H1 (cell line): ENCODE measurements at regions not wholly inside any gene's neighbourhood (a gene's known extent, or its start where the extent isn't known, plus 50 kb on each side); places are given as distances from the start of the nearest gene placed in this dataset.

Experiments used
- CTCF ChIA-PET: fragments of 300-600 bp; sonication (Branson Sonifier 250); formaldehyde crosslinking; loops from one replicate; lab custom pipeline; 2021; ENCODE audit not compliant: partially characterized antibody; lab: Charles Lee
- POLR2A ChIA-PET: fragments of 300-600 bp; sonication (Branson Sonifier 250); formaldehyde crosslinking; loops from one replicate; lab custom pipeline; 2021; ENCODE audit warnings: inconsistent platforms; ENCODE audit not compliant: partially characterized antibody; lab: Charles Lee
- DNase-seq, 2 experiments: peaks; one replicate each; pipeline versions ENCODE4 v3.0.0 to v3.0.0-alpha.2; 2010 to 2022; ENCODE audit warnings: low spot score in 2 of 2, low read depth in 1 of 2, mixed read lengths in 1 of 2
- FAIRE-seq: peaks from 2 replicates; lab custom pipeline; 2011; peaks lifted over from hg19 to GRCh38; lab: Jason Lieb, UNC
- H2AFZ ChIP-seq: 2 replicates; pipeline ENCODE4 v1.8.1; 2012; ENCODE audit warnings: low read length, inconsistent platforms
- H2AK5ac ChIP-seq: 2 replicates; pipeline ENCODE4 v1.6.1; 2013; ENCODE audit warnings: low read depth, low read length
- H2BK120ac ChIP-seq: replicated peaks from 2 replicates; pipeline ENCODE3; 2013; ENCODE audit warnings: low read depth, low read length, inconsistent platforms
- H2BK12ac ChIP-seq: 2 replicates; pipeline ENCODE4 v1.6.1; 2013; ENCODE audit warnings: low read depth, low read length
- H2BK15ac ChIP-seq: 2 replicates; pipeline ENCODE4 v1.6.1; 2013; ENCODE audit warnings: low read length
- H2BK20ac ChIP-seq: 2 replicates; pipeline ENCODE4 v1.6.1; 2013; ENCODE audit warnings: low read length
- H2BK5ac ChIP-seq: 2 replicates; pipeline ENCODE4 v1.6.1; 2013; ENCODE audit warnings: low read depth, low read length
- H3K14ac ChIP-seq: 2 replicates; pipeline ENCODE4 v1.6.1; 2013; ENCODE audit warnings: inconsistent platforms; ENCODE audit not compliant: insufficient read length
- H3K18ac ChIP-seq: 2 replicates; pipeline ENCODE4 v1.6.1; 2013; ENCODE audit warnings: low read length; ENCODE audit errors: extremely low read depth
- H3K23ac ChIP-seq: 2 replicates; pipeline ENCODE4 v1.6.1; 2013; ENCODE audit warnings: inconsistent platforms; ENCODE audit not compliant: insufficient read length
- H3K23me2 ChIP-seq: 2 replicates; pipeline ENCODE4 v1.6.1; 2013; ENCODE audit warnings: low read depth, low read length
- H3K27ac ChIP-seq: 2 replicates; pipeline ENCODE4 v1.6.1; 2011; ENCODE audit warnings: low read depth, low read length, inconsistent platforms
- H3K27me3 ChIP-seq, 4 experiments: replicated peaks in 1 of 4; 1 replicate in 1 of 4; 2 replicates in 3 of 4; pipeline versions ENCODE4 v1.6.1 to v1.8.1; 2011 to 2013; ENCODE audit warnings: low read length in 3 of 4, mild to moderate bottlenecking in 3 of 4, inconsistent platforms in 2 of 4, mixed read lengths in 2 of 4, moderate library complexity in 1 of 4; ENCODE audit not compliant: control insufficient read depth in 3 of 4, insufficient read depth in 3 of 4; ENCODE audit errors: extremely low read depth in 1 of 4
- H3K36me3 ChIP-seq, 4 experiments: 2 replicates each; pipeline versions ENCODE4 v1.6.1 to v1.8.1; 2011 to 2013; ENCODE audit warnings: mild to moderate bottlenecking in 4 of 4, low read length in 3 of 4, moderate library complexity in 2 of 4, control low read depth in 1 of 4, inconsistent platforms in 1 of 4; ENCODE audit not compliant: insufficient read depth in 4 of 4, control insufficient read depth in 2 of 4
- H3K4ac ChIP-seq: replicated peaks from 2 replicates; pipeline ENCODE3; 2013; ENCODE audit warnings: low read length, low read depth, mixed read lengths, inconsistent platforms; ENCODE audit not compliant: insufficient read length
- H3K4me1 ChIP-seq, 4 experiments: replicated peaks in 1 of 4; 1 replicate in 1 of 4; 2 replicates in 3 of 4; pipeline versions ENCODE4 v1.6.1 to v1.8.1; 2011 to 2013; ENCODE audit warnings: low read length in 3 of 4, inconsistent platforms in 2 of 4, mixed read lengths in 1 of 4; ENCODE audit not compliant: insufficient read depth in 4 of 4, control insufficient read depth in 3 of 4
- H3K4me2 ChIP-seq, 2 experiments: 2 replicates each; pipeline versions ENCODE4 v1.6.1 to v1.8.1; 2011 to 2013; ENCODE audit warnings: low read depth in 2 of 2, low read length in 2 of 2, control low read depth in 1 of 2, inconsistent platforms in 1 of 2, mild to moderate bottlenecking in 1 of 2; ENCODE audit not compliant: insufficient read depth in 1 of 2
- H3K4me3 ChIP-seq, 4 experiments: fragments of 200-600, 300-600 bp in 1 of 4; sonication (generic), shearing (Covaris generic), sonication (Bioruptor Twin) in 1 of 4; 2 replicates each; pipeline versions ENCODE4 v1.5.1 to v1.8.1; 2011 to 2016; ENCODE audit warnings: low read length in 4 of 4, low read depth in 3 of 4, control low read depth in 2 of 4, inconsistent platforms in 2 of 4, mild to moderate bottlenecking in 2 of 4, mixed read lengths in 1 of 4, moderate library complexity in 1 of 4; ENCODE audit not compliant: insufficient read depth in 2 of 4; ENCODE audit errors: extremely low read depth in 1 of 4
- H3K56ac ChIP-seq: replicated peaks from 2 replicates; pipeline ENCODE3; 2013; ENCODE audit warnings: low read depth, mild to moderate bottlenecking, mixed read lengths, low read length, inconsistent platforms; ENCODE audit not compliant: insufficient read length
- H3K79me1 ChIP-seq: 2 replicates; pipeline ENCODE4 v1.6.1; 2013; ENCODE audit warnings: low read depth, low read length, control low read depth
- H3K79me2 ChIP-seq, 2 experiments: 2 replicates each; pipeline versions ENCODE4 v1.6.1 to v1.8.1; 2012 to 2013; ENCODE audit warnings: low read length in 2 of 2, mild to moderate bottlenecking in 2 of 2, inconsistent platforms in 1 of 2; ENCODE audit not compliant: insufficient read depth in 2 of 2, control insufficient read depth in 1 of 2
- H3K9ac ChIP-seq, 4 experiments: replicated peaks in 1 of 4; 1 replicate in 1 of 4; 2 replicates in 3 of 4; pipeline versions ENCODE4 v1.6.1 to v1.8.1; 2011 to 2013; ENCODE audit warnings: low read depth in 3 of 4, low read length in 3 of 4, control low read depth in 2 of 4, mild to moderate bottlenecking in 2 of 4, moderate library complexity in 2 of 4, inconsistent platforms in 1 of 4; ENCODE audit errors: extremely low read depth in 1 of 4
- H3K9me3 ChIP-seq, 2 experiments: 2 replicates each; pipeline versions ENCODE4 v1.6.1 to v1.8.1; 2012 to 2013; ENCODE audit warnings: mild to moderate bottlenecking in 2 of 2, moderate library complexity in 2 of 2, control low read depth in 1 of 2, inconsistent platforms in 1 of 2, low read depth in 1 of 2, low read length in 1 of 2, mixed read lengths in 1 of 2; ENCODE audit not compliant: insufficient read depth in 2 of 2
- H4K20me1 ChIP-seq, 2 experiments: replicated peaks in 1 of 2; 2 replicates each; pipeline versions ENCODE3 to v1.8.1; 2011 to 2013; ENCODE audit warnings: inconsistent platforms in 2 of 2, low read length in 2 of 2, mild to moderate bottlenecking in 1 of 2; ENCODE audit not compliant: insufficient read depth in 2 of 2, control insufficient read depth in 1 of 2
- H4K5ac ChIP-seq: 2 replicates; pipeline ENCODE4 v1.6.1; 2013; ENCODE audit warnings: low read length, low read depth, mixed read lengths, inconsistent platforms; ENCODE audit not compliant: insufficient read length
- H4K8ac ChIP-seq: 2 replicates; pipeline ENCODE4 v1.8.0; 2013; ENCODE audit warnings: mild to moderate bottlenecking, moderate library complexity, low read length, inconsistent platforms; ENCODE audit not compliant: insufficient read depth; ENCODE audit errors: extremely low read depth
- H4K91ac ChIP-seq: replicated peaks from 2 replicates; pipeline ENCODE3; 2013; ENCODE audit warnings: low read length, mixed read lengths, inconsistent platforms; ENCODE audit not compliant: insufficient read length
- BACH1 ChIP-seq: IDR thresholded peaks from 2 replicates; pipeline ENCODE4 v1.6.1; 2012; ENCODE audit warnings: low read length, improper control_type of control experiment
- CEBPB ChIP-seq: IDR thresholded peaks from 2 replicates; pipeline ENCODE4 v1.6.1; 2012; ENCODE audit warnings: low read depth, low read length
- HDAC6 ChIP-seq: IDR thresholded peaks from one replicate; pipeline ENCODE4 v1.7.1; 2012; ENCODE audit warnings: low read depth, mild to moderate bottlenecking, inconsistent platforms, low read length, moderate library complexity
- MAFK ChIP-seq: IDR thresholded peaks from 2 replicates; pipeline ENCODE4 v1.6.1; 2012; ENCODE audit warnings: low read depth, mild to moderate bottlenecking, improper control_type of control experiment, low read length
- POU5F1 ChIP-seq: IDR thresholded peaks from 2 replicates; pipeline ENCODE4 v1.6.1; 2011; ENCODE audit warnings: low read depth, mild to moderate bottlenecking, low read length, moderate library complexity
- RNF2 ChIP-seq: fragments of 200-900, 300-1000 bp; sonication (generic); IDR thresholded peaks from 2 replicates; pipeline ENCODE4 v1.7.1; 2016; ENCODE audit warnings: borderline replicate concordance, low read depth, mild to moderate bottlenecking, antibody characterized with exemption, low read length; ENCODE audit not compliant: poor library complexity, severe bottlenecking; ENCODE audit errors: missing control alignments
- SIN3A ChIP-seq, 2 experiments: IDR thresholded peaks in 1 of 2; conservative IDR thresholded peaks in 1 of 2; 2 replicates each; pipeline ENCODE4 v1.6.1; 2011 to 2012; ENCODE audit warnings: low read length in 2 of 2, improper control_type of control experiment in 1 of 2, low read depth in 1 of 2, mild to moderate bottlenecking in 1 of 2
- SIX5 ChIP-seq: IDR thresholded peaks from 2 replicates; pipeline ENCODE4 v1.6.1; 2011; ENCODE audit warnings: mild to moderate bottlenecking, low read depth, low read length
- SUZ12 ChIP-seq: fragments of 200-600 bp; sonication (generic); IDR thresholded peaks from 2 replicates; pipeline ENCODE4 v1.6.1; 2012; ENCODE audit warnings: mild to moderate bottlenecking, inconsistent platforms, low read length, moderate library complexity, mixed read lengths
- TEAD4 ChIP-seq: IDR thresholded peaks from 2 replicates; pipeline ENCODE4 v1.6.1; 2012; ENCODE audit warnings: low read depth, low read length, inconsistent platforms, mixed read lengths
- WGBS, 2 experiments: shearing (Covaris generic) in 1 of 2; methylation state at CpG; one replicate each; pipeline versions ENCODE4 v1.1.6 to v1.1.7; 2013 to 2015; ENCODE audit warnings: low lambda C conversion rate in 2 of 2, mixed read lengths in 2 of 2, inconsistent platforms in 1 of 2, low coverage in 1 of 2, missing lambda C conversion rate in 1 of 2; ENCODE audit not compliant: insufficient replicate concordance in 2 of 2, insufficient coverage in 1 of 2, insufficient read length in 1 of 2; ENCODE audit errors: extremely low coverage in 1 of 2, missing lambda C conversion rate in 1 of 2; 5-methylcytosine and 5-hydroxymethylcytosine counted together
- TF ChIP-seq, protein P1 (sequence below): IDR thresholded peaks from 2 replicates; pipeline ENCODE4 v1.6.1; 2011; ENCODE audit warnings: low read length, improper control_type of control experiment
- TF ChIP-seq, protein P2 (sequence below): IDR thresholded peaks from 2 replicates; pipeline ENCODE4 v1.6.1; 2012; ENCODE audit warnings: inconsistent platforms
- TF ChIP-seq, protein P3 (sequence below): IDR thresholded peaks from 2 replicates; pipeline ENCODE4 v1.6.1; 2012; ENCODE audit warnings: inconsistent platforms

DNA sequence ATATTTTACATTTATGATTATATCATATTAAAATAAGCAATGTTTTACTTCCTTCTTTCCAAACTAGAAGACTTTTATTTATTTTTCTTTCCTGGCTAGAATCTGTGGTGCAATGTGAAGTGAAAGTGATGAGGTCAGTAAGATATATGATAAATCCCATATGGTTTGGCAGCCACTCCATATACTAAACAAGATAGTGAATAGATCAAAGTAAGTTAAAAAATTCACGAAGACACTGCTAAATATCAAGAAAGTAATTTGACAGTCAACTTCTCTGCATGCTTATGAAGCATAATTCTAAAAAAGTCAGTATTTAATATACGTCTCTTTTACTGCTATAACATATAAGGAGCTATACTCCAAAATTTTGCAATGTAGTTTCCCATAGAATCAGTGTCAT, 972.8 kb downstream of the DTWD2 start:
- Histone ChIP-seq H3K14ac (no peak overlapping the region), H4K8ac (no peak overlapping the region), H4K20me1 (no peaks in the 10 kb centered on the region), H3K36me3 (no peaks in the 10 kb centered on the region), H4K91ac (no peak overlapping the region), H4K5ac (no peak overlapping the region), H3K79me2 (no peaks in the 10 kb centered on the region), H2BK120ac (no peak overlapping the region), H3K27ac (no peak overlapping the region), H2BK20ac (no peak overlapping the region), H2AFZ (no peak overlapping the region), H3K79me1 (no peaks in the 10 kb centered on the region), H2AK5ac (no peak overlapping the region), H2BK15ac (no peak overlapping the region), H3K9me3 (no peaks in the 10 kb centered on the region), H3K56ac (no peak overlapping the region), H3K23ac (no peak overlapping the region), H3K27me3 (no peaks in the 10 kb centered on the region), H3K4me1 (no peaks in the 10 kb centered on the region), H3K4me3 (no peak overlapping the region), H2BK12ac (no peak overlapping the region), H3K4me2 (no peak overlapping the region), H3K4ac (no peak overlapping the region), H3K23me2 (no peaks in the 10 kb centered on the region), H3K18ac (no peak overlapping the region), H2BK5ac (no peak overlapping the region), H3K9ac (no peak overlapping the region)
- FAIRE-seq (no peak), DNase-seq (no peak)
- ChIA-PET POLR2A (no interaction called here), CTCF (no interaction called here)
- WGBS, 2 experiments, result 89% methylated on average over 2 of the region's 2 CpGs; no CpG with 5 or more reads in 1 of the 2 experiments
- TF ChIP-seq MAFK, result no peak
- TF ChIP-seq TEAD4, result no peak
- TF ChIP-seq, protein P1, sequence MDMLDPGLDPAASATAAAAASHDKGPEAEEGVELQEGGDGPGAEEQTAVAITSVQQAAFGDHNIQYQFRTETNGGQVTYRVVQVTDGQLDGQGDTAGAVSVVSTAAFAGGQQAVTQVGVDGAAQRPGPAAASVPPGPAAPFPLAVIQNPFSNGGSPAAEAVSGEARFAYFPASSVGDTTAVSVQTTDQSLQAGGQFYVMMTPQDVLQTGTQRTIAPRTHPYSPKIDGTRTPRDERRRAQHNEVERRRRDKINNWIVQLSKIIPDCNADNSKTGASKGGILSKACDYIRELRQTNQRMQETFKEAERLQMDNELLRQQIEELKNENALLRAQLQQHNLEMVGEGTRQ, result no peak
- no peak for TF ChIP-seq HDAC6
- no peak for TF ChIP-seq SIN3A (conservative IDR thresholded peaks at IDR 0.05 in 1 of 2, IDR thresholded peaks at IDR 0.05 in 1 of 2; ENCODE audit: low read depth in 1 of 2, low read length in 2 of 2)
- TF ChIP-seq, protein P2, sequence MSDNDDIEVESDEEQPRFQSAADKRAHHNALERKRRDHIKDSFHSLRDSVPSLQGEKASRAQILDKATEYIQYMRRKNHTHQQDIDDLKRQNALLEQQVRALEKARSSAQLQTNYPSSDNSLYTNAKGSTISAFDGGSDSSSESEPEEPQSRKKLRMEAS, result no peak
- no peak for TF ChIP-seq BACH1
- TF ChIP-seq SIX5, result no peak
- no peak for TF ChIP-seq RNF2
- TF ChIP-seq SUZ12, result no peak
- TF ChIP-seq POU5F1, result no peak
- no peak for TF ChIP-seq CEBPB
- TF ChIP-seq, protein P3, sequence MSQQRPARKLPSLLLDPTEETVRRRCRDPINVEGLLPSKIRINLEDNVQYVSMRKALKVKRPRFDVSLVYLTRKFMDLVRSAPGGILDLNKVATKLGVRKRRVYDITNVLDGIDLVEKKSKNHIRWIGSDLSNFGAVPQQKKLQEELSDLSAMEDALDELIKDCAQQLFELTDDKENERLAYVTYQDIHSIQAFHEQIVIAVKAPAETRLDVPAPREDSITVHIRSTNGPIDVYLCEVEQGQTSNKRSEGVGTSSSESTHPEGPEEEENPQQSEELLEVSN, result no peak
